ENCODE measurements at regions not wholly inside any gene's neighbourhood (a gene's known extent, or its start where the extent isn't known, plus 50 kb on each side); places are given as distances from the start of the nearest gene placed in this dataset.

DNA sequence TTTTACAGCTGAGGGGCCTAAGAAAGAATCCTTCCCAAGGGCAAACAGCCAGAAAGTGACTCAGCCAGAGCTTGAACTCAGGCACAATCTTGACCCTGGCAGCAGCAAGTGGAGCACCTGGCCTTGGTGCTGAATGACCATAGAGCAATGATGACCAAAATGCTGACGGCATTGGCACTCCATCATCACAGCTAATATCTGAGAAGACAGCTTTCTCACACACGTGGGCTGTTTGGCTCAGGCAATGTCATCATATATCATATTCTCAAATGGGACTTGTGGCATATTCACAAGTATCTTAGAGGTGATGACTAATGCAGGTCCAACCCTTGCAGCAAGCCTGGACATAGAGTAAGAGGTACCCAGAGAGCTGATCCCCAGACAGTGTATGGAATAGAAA is 443.9 kb upstream of the MYT1L start:
- Histone ChIP-seq H3K9ac (ENCODE audit: low read length) (no peak overlapping the region), H3K4me1 (ENCODE audit: control insufficient read depth in 1 of 2, insufficient read depth in 2 of 2, low read length in 2 of 2) (no peaks in the 10 kb centered on the region), H3K36me3 (ENCODE audit: control insufficient read depth in 1 of 2, insufficient read depth in 2 of 2, low read length in 2 of 2) (no peaks in the 10 kb centered on the region), H3K4me3 (replicated peaks in 1 of 2; ENCODE audit: low read depth in 1 of 2, low read length in 2 of 2) (no peak overlapping the region), H2AFZ (ENCODE audit: low read depth, low read length, poor library complexity, severe bottlenecking) (no peak overlapping the region), H3K27me3 (ENCODE audit: insufficient read depth, low read length) (peaks cover 3% of the 10 kb centered on the region; the same call in 1 of the 2 replicates), H3K4me2 (ENCODE audit: low read length) (no peak overlapping the region), H3K79me2 (ENCODE audit: insufficient read depth, low read length) (no peaks in the 10 kb centered on the region), H3K9me3 (ENCODE audit: control insufficient read depth in 1 of 2, insufficient read depth in 1 of 2, low read depth in 1 of 2, low read length in 2 of 2) (no peaks in the 10 kb centered on the region), H3K9me2 (ENCODE audit: insufficient read depth) (no peaks in the 10 kb centered on the region), H3K27ac (ENCODE audit: low read depth, low read length) (no peak overlapping the region), H4K20me1 (ENCODE audit: insufficient read depth) (no peaks in the 10 kb centered on the region)
- intact Hi-C loops (cut with micrococcal nuclease), result no loop called here
- ChIA-PET POLR2A (no interaction called here), CTCF (no interaction called here), RAD21 (ENCODE audit: low non-redundant PET in 1 of 2, low total read pairs in 2 of 2, uncharacterized antibody in 2 of 2, unreplicated experiment in 2 of 2) (no interaction called here)
- no peak for ATAC-seq
- TF ChIP-seq SIN3A (IDR thresholded peaks at IDR 0.05; ENCODE audit: low read depth), result no peak
- TF ChIP-seq RAD21 (IDR thresholded peaks at IDR 0.05; ENCODE audit: low read depth), result no peak
- TF ChIP-seq ZNF274 (IDR thresholded peaks at IDR 0.05; ENCODE audit: low read depth, low read length), result no peak
- TF ChIP-seq CEBPB (IDR thresholded peaks at IDR 0.05; ENCODE audit: low read depth), result no peak
- TF ChIP-seq EZH2phosphoT487 (IDR thresholded peaks at IDR 0.05; ENCODE audit: borderline replicate concordance), result no peak
- no peak for TF ChIP-seq YY1 (IDR thresholded peaks at IDR 0.05; ENCODE audit: extremely low read depth, insufficient replicate concordance, low read depth, low read length)
- TF ChIP-seq, protein P1, sequence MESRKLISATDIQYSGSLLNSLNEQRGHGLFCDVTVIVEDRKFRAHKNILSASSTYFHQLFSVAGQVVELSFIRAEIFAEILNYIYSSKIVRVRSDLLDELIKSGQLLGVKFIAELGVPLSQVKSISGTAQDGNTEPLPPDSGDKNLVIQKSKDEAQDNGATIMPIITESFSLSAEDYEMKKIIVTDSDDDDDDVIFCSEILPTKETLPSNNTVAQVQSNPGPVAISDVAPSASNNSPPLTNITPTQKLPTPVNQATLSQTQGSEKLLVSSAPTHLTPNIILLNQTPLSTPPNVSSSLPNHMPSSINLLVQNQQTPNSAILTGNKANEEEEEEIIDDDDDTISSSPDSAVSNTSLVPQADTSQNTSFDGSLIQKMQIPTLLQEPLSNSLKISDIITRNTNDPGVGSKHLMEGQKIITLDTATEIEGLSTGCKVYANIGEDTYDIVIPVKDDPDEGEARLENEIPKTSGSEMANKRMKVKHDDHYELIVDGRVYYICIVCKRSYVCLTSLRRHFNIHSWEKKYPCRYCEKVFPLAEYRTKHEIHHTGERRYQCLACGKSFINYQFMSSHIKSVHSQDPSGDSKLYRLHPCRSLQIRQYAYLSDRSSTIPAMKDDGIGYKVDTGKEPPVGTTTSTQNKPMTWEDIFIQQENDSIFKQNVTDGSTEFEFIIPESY (IDR thresholded peaks at IDR 0.05; ENCODE audit: extremely low read depth, insufficient replicate concordance, low read length), result no peak
- TF ChIP-seq MAX (IDR thresholded peaks at IDR 0.05), result no peak
- DNase-seq (ENCODE audit: low read depth, low spot score), result no peak
- no TSS peak for BruUV-seq (replicated peaks)

- Histone ChIP-seq H3K27ac (ENCODE audit: low read depth, low read length) (no peak overlapping the region), H3K9me3 (ENCODE audit: control insufficient read depth in 1 of 2, insufficient read depth in 1 of 2, low read depth in 1 of 2, low read length in 2 of 2) (no peaks in the 10 kb centered on the region), H3K27me3 (ENCODE audit: insufficient read depth, low read length) (peaks cover 3% of the 10 kb centered on the region; the same call in 1 of the 2 replicates), H3K79me2 (ENCODE audit: insufficient read depth, low read length) (no peaks in the 10 kb centered on the region), H3K36me3 (ENCODE audit: control insufficient read depth in 1 of 2, insufficient read depth in 2 of 2, low read length in 2 of 2) (no peaks in the 10 kb centered on the region), H3K4me1 (ENCODE audit: control insufficient read depth in 1 of 2, insufficient read depth in 2 of 2, low read length in 2 of 2) (no peaks in the 10 kb centered on the region), H3K4me2 (ENCODE audit: low read length) (no peak overlapping the region), H3K9ac (ENCODE audit: low read length) (no peak overlapping the region), H3K4me3 (replicated peaks in 1 of 2; ENCODE audit: low read depth in 1 of 2, low read length in 2 of 2) (no peak overlapping the region), H4K20me1 (ENCODE audit: insufficient read depth) (no peaks in the 10 kb centered on the region), H3K9me2 (ENCODE audit: insufficient read depth) (no peaks in the 10 kb centered on the region), H2AFZ (ENCODE audit: low read depth, low read length, poor library complexity, severe bottlenecking) (no peak overlapping the region)
- DNase-seq (ENCODE audit: low read depth, low spot score), result no peak
- RAD21 ChIA-PET (ENCODE audit: low non-redundant PET in 1 of 2, low total read pairs in 2 of 2, uncharacterized antibody in 2 of 2, unreplicated experiment in 2 of 2), result no interaction called here
- POLR2A ChIA-PET, result no interaction called here
- no peak for ATAC-seq
- intact Hi-C loops (cut with micrococcal nuclease), result no loop called here
- TF ChIP-seq MAX (IDR thresholded peaks at IDR 0.05) (no peak), RAD21 (IDR thresholded peaks at IDR 0.05; ENCODE audit: low read depth) (no peak), TCF7L2 (IDR thresholded peaks at IDR 0.05; ENCODE audit: borderline replicate concordance, extremely low read depth, insufficient read depth, insufficient read length) (no peak), ELF1 (IDR thresholded peaks at IDR 0.05; ENCODE audit: borderline replicate concordance, low read depth) (no peak), ZNF274 (IDR thresholded peaks at IDR 0.05; ENCODE audit: low read depth, low read length) (no peak), SP1 (IDR thresholded peaks at IDR 0.05; ENCODE audit: low read depth) (no peak), SRF (IDR thresholded peaks at IDR 0.05; ENCODE audit: low read depth) (no peak), CEBPB (IDR thresholded peaks at IDR 0.05; ENCODE audit: low read depth) (no peak), POLR2AphosphoS5 (IDR thresholded peaks at IDR 0.05; ENCODE audit: low read depth, low read length) (no peak), POLR2A (IDR thresholded peaks at IDR 0.05; ENCODE audit: borderline replicate concordance, extremely low read depth, insufficient read depth, insufficient read length) (no peak)
- TF ChIP-seq, protein P1 (IDR thresholded peaks at IDR 0.05; ENCODE audit: extremely low read depth, insufficient replicate concordance, low read length), result no peak
- CTCF ChIA-PET, result no interaction called here
- BruUV-seq (replicated peaks), result no TSS peak
Observed at GRCh38 chr2:2773692-2774091, 442.6 kb upstream of the MYT1L start.

Data from HCT116 (cell line).